ENCODE measurements at regions not wholly inside any gene's neighbourhood (a gene's known extent, or its start where the extent isn't known, plus 50 kb on each side); places are given as distances from the start of the nearest gene placed in this dataset.

DNA sequence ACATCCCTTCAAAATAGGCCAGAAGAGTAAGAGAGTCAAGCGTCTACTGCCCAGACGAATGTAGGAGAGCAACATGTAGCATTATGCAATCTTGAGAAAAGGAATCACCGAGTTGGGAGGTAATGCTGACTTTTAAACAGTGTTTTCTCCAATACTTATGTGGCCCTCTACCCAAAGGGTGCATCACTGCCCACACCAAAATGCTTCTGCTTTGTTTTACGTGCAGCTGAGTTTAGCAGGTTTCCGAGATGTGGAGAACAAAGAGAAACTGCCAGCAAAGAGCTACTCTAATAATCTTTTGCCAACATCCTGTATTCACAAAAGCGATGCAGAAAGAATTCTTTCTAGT, 63.4 kb upstream of the ZEB2 start:
- peaks cover 31% of the 10 kb centered on the region for H3K27me3 Mint-ChIP-seq
- POLR2A ChIA-PET: no interaction called here
- H3K4me1 Mint-ChIP-seq: peaks cover 7% of the 10 kb centered on the region
- no peak overlapping the region for H3K4me3 Mint-ChIP-seq
- no peaks in the 10 kb centered on the region for H3K36me3 Mint-ChIP-seq (ENCODE audit: low read depth)
- CTCF ChIA-PET: no interaction called here
- no peak for DNase-seq
- no peak overlapping the region for H3K27ac Mint-ChIP-seq
- no peaks in the 10 kb centered on the region for H3K9me3 Mint-ChIP-seq

GRCh38 chr2:144582651-144583380, 62.9 kb upstream of the ZEB2 start:
- Mint-ChIP-seq H3K36me3 (ENCODE audit: low read depth) (no peaks in the 10 kb centered on the region), H3K4me3 (no peak overlapping the region), H3K27me3 (peaks cover 30% of the 10 kb centered on the region), H3K9me3 (no peaks in the 10 kb centered on the region), H3K4me1 (peaks cover 7% of the 10 kb centered on the region), H3K27ac (no peak overlapping the region)
- ChIA-PET CTCF (no interaction called here), POLR2A (no interaction called here)
- no peak for DNase-seq

DNA sequence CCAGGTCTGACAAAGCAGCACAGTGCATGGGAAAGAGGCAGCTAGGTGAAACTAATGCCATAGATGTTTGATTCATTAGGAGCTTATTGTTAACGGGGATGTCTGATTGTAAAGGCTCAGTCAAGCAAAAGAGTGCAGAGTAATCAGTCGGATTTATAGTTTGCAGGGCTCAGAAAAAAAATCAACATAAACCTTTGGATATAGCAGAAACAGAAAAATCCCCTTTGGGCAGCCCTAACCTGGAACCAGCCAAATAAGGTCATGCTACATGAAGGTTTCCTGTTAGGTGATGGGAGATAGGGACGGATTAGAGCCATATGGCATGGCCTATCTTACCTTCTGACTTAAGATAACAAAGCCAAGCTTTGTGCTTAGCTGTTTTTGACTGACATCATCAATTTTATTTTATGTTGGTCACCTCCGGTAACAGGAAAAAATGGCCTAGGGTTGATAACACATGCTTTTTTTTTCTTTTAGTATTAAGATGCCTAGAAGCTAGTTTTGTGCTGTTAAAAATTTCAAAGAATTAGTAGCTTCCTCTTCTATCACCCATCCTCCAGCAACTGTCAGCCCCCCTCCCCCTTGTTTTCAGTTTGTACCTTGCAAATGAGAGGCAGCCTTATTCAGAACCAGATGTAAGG, 60.7 kb upstream of the ZEB2 start:
- no peak overlapping the region for H3K4me3 Mint-ChIP-seq
- ChIA-PET POLR2A (interaction anchor here (1.1 kb wide), 1 partner anchor 8 kb away, joined by 4 read pairs; no protein-coding TSS in a partner anchor), CTCF (no interaction called here)
- no peak for DNase-seq
- H3K4me1 Mint-ChIP-seq: peaks cover 7% of the 10 kb centered on the region
- H3K9me3 Mint-ChIP-seq: no peaks in the 10 kb centered on the region
- H3K36me3 Mint-ChIP-seq (ENCODE audit: low read depth): no peaks in the 10 kb centered on the region
- no peak overlapping the region for H3K27ac Mint-ChIP-seq
- H3K27me3 Mint-ChIP-seq: peaks cover 30% of the 10 kb centered on the region

GRCh38 chr2:144579556-144579955, 59.6 kb upstream of the ZEB2 start:
- Mint-ChIP-seq H3K27ac (no peak overlapping the region), H3K4me1 (peaks cover 9% of the 10 kb centered on the region), H3K4me3 (no peak overlapping the region), H3K9me3 (no peaks in the 10 kb centered on the region), H3K27me3 (peaks cover 28% of the 10 kb centered on the region), H3K36me3 (ENCODE audit: low read depth) (no peaks in the 10 kb centered on the region)
- CTCF ChIA-PET: no interaction called here
- POLR2A ChIA-PET: interaction anchor here (1.1 kb wide), 1 partner anchor 7 kb away, joined by 4 read pairs; no protein-coding TSS in a partner anchor
- no peak for DNase-seq

DNA sequence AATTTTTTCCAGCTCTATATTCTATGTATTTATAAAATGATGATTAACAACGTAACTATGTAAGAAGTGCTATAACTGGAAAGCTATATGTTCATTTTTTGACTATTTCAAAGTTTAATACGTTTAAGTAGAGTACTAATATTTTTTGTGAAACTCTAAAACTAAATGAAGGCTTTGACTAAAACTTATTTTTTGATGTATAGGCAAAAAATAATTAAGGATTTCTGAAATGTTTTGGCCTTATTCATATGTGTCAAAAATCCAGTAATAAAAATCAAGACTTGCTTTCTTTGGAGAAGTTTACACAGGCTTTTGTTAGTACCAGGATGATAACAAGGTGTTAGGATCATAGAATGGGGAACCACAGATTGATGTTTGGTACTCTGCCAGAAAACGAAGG, 58.2 kb upstream of the ZEB2 start:
- peaks cover 18% of the 10 kb centered on the region for H3K27me3 Mint-ChIP-seq
- POLR2A ChIA-PET: no interaction called here
- no peak overlapping the region for H3K27ac Mint-ChIP-seq
- H3K4me3 Mint-ChIP-seq: no peak overlapping the region
- H3K36me3 Mint-ChIP-seq (ENCODE audit: low read depth): no peaks in the 10 kb centered on the region
- CTCF ChIA-PET: no interaction called here
- no peak for DNase-seq
- no peaks in the 10 kb centered on the region for H3K9me3 Mint-ChIP-seq
- H3K4me1 Mint-ChIP-seq: peaks cover 2% of the 10 kb centered on the region

GRCh38 chr2:144572977-144573376, 53.1 kb upstream of the ZEB2 start:
- H3K4me3 Mint-ChIP-seq: no peak overlapping the region
- ChIA-PET POLR2A (no interaction called here), CTCF (no interaction called here)
- H3K36me3 Mint-ChIP-seq (ENCODE audit: low read depth): peaks cover 3% of the 10 kb centered on the region
- H3K27ac Mint-ChIP-seq: no peak overlapping the region
- no peaks in the 10 kb centered on the region for H3K9me3 Mint-ChIP-seq
- peaks cover 12% of the 10 kb centered on the region for H3K4me1 Mint-ChIP-seq
- peaks cover 17% of the 10 kb centered on the region for H3K27me3 Mint-ChIP-seq
- DNase-seq: no peak

GRCh38 chr2:144571770-144572169, 51.9 kb upstream of the ZEB2 start:
- no peak for DNase-seq
- Mint-ChIP-seq H3K27ac (no peak overlapping the region), H3K4me1 (peaks cover 12% of the 10 kb centered on the region), H3K4me3 (no peak overlapping the region), H3K36me3 (ENCODE audit: low read depth) (peaks cover 3% of the 10 kb centered on the region), H3K9me3 (no peaks in the 10 kb centered on the region), H3K27me3 (peaks cover 17% of the 10 kb centered on the region)
- ChIA-PET CTCF (no interaction called here), POLR2A (interaction anchor here (1.2 kb wide), 1 partner anchor 8 kb away, joined by 4 read pairs; no protein-coding TSS in a partner anchor)

DNA sequence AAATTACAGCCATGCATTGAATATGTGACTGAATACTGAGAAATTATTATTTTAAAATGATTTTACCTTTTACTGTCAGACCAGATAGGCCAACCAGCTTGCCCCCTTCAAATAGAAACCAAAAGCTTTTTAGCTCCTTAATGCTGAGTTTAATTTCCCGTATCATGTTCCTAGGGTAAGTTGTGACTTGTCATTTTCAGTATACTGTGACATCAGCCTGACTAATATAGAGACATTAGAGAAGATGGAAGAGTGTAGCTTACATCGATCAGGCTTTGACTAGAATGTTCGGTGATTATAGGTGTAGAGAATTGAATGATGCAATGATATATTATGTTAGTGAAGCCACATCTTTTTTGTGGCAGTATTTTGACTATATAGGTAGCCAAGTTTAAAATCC, 50.6 kb upstream of the ZEB2 start:
- ChIA-PET CTCF (no interaction called here), POLR2A (no interaction called here)
- no peak for DNase-seq

More for the DNA sequence above, 50.6 kb upstream of the ZEB2 start:
- Mint-ChIP-seq H3K27me3 (peaks cover 16% of the 10 kb centered on the region), H3K4me3 (no peak overlapping the region), H3K27ac (no peak overlapping the region), H3K36me3 (ENCODE audit: low read depth) (peaks cover 3% of the 10 kb centered on the region), H3K4me1 (peaks cover 12% of the 10 kb centered on the region), H3K9me3 (no peaks in the 10 kb centered on the region)
